Epidermal melanocyte (primary cell): ENCODE measurements at regions not wholly inside any gene's neighbourhood (a gene's known extent, or its start where the extent isn't known, plus 50 kb on each side); places are given as distances from the start of the nearest gene placed in this dataset.
"Not testable (repeated sequence)": the region's sequence is repeated elsewhere in the genome, so short reads cannot be mapped to it uniquely, and the experiment has no call there.

Source experiments
- DNase-seq: peaks from one replicate; pipeline ENCODE4 v3.0.0; 2011; ENCODE audit warnings: low spot score; ENCODE audit not compliant: insufficient read length

DNA sequence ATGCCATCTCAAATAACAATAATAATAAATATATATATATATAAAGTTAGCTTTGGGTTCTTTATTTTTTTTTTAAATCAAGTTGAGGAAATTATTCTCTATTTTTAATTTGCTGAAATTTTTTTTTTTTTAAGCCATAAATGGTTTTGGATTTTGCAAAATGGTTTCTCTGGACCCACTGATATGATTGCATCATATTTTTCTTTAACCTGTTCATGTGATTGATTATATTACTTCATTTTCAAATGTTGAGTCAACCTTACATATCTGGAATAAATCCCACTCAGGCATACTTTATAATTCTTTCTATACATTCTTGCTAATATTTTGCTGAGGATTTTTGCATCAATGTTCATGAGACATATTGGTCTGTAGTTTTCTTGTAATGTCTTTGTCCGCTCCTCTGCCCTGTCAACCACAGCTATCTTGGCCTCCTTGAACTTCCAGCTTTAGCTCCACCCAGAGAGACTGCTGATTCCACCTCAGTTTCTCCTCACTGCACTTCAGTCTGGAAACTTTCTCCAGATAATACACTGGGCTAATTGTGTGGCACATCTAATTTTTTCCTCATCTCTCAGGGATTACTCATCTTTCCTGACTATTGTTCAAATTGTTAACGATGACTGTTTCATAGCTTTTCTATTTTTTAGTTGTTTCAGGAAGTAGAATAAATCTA lies 160.9 kb upstream of the GIMD1 start:
- no peak for DNase-seq

DNA sequence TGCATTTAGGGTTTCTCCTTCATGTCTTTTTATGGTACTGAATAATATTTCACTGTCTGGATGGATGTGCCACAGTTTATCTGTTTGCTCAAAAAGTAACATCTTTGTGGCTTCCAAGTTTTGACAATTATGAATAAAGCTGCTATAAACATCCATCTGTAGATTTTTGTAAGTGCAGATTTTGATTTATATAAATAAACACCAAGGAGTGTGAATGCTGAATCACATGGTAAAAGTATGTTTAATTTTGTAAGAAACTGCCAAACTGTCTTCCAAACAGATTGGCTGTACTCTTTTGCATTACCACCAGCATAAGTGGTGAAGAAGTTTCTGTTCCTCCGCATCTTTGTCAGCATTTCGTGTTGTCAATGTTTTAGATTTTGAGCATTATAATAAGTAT lies 158.7 kb upstream of the GIMD1 start:
- DNase-seq, result no peak

DNA sequence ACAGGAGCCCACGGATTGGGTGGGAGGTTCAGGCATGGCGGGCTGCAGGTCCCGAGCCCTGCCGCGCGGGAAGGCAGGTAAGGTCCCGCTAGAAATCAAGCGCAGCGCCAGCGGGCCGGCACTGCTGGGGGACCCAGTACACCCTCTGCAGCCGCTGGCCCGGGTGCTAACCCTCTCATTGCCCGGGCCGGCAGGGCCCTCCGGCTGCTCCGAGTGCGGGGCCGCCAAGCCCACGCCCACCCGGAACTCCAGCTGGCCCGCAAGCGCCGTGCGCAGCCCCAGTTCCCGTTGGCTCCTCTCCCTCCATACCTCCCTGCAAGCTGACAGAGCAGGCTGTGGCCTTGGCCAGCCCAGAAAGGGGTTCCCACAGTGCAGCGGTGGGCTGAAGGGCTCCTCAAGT lies 156.8 kb upstream of the GIMD1 start:
- DNase-seq, result not testable (repeated sequence)

DNA sequence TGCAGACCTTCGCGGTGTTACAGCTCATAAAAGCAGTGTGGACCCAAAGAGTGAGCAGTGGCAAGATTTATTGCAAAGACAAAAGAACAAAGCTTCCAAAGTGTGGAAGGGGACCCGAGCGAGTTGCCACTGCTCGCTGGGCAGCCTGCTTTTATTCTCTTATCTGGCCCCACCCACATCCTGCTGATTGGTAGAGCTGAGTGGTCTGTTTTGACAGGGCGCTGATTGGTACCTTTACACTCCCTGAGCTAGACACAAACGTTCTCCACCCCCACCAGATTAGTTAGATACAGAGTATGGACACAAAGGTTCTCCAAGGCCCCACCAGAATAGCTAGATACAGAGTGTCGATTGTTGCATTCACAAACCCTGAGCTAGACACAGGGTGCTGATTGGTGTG lies 156.2 kb upstream of the GIMD1 start:
- not testable (repeated sequence) for DNase-seq

DNA sequence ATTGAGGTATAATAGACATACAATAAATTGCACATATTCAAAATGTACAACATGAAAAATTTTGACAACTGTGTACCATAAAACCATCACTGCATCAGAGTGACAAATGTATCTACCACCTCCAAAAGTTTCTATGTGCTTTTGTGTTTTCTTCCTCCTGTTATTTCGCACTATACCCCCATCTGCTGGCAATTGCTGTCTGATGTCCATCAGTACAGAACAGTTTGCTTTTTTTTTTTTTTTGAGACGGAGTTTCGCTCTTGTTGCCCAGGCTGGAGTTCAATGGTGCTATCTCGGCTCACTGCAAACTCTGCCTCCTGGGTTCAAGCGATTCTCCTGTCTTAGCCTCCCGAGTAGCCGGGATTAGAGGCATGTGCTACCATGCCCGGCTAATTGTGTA lies 154.3 kb upstream of the GIMD1 start:
- no peak for DNase-seq

DNA sequence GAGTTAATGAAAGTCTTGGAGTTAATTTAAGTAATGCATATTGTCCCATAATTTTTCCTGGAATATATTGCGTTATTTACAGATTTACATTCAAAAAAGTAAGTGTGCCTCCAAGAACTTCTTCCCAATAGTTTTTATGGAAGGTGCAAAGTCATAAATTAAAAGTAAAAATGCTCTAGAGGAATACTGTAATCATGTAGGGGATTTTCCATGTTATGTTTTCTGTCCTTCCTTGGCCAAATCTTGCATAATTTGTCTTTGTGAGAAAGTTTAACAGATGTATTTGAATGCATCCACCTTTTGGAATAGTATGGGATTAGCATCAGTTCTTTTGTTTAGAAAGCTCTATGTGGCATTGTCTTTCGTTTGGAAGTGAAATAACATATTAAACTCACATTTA lies 144.1 kb upstream of the GIMD1 start:
- no peak for DNase-seq

DNA sequence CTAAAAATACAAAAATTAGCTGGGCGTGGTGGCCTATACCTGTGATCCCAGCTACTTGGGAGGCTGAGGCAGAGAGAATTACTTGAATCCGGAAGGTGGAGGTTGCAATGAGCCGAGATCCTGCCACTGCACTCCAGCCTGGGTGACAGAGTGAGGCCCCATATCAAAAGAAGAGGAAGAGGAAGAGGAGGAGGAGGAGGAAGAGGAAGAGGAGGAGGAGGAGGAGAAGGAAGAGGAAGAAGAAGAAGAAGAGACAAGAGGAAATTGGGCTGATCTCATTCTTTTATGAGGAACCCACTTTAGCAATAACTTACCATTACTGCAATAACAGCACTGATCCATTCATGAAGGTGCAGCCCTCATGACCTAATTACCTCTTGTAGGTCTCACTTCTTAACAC lies 138.9 kb upstream of the GIMD1 start:
- no peak for DNase-seq

DNA sequence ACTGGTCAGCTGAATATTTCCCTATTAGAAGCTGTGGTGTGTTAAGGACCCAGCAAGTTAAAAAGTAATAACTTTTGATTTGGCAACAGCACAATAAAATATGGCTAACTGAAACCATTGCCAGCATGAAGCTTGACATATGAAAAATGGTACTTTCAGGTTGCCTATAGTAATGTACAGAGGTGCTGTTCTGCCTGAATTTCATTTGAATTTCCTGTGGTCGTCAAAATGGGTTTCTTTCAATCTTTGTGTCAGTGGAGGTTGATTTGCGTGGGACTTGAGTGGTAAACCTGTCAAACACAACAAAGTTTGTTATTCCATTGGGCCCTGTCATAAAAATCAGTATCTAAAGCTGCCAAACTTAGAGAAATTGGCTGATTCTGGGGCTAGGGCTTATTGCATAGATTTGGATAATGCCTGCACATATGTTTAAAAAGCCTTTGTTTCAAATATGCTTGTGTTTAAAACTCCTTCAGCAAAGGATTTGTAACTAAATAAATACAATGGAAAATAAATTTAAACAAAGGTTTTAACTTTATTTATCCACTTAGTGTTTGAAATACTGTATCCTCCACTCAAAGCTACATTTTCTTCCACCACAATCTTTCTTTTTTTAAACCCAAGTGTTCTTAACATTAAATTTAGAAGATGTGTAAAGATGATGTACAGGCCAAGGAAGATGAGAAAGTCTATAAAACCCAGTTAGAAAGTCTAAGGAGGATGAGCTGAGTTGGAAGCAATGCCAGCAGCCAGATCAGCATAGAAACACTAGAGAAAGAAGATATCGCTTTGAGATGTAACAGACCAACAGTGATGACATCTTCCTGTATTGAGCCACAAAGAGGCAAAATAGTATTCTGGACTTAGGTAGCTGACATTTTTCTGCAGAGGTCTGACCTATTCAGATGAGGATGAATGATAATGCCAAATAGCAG lies 134.8 kb upstream of the GIMD1 start:
- no peak for DNase-seq

DNA sequence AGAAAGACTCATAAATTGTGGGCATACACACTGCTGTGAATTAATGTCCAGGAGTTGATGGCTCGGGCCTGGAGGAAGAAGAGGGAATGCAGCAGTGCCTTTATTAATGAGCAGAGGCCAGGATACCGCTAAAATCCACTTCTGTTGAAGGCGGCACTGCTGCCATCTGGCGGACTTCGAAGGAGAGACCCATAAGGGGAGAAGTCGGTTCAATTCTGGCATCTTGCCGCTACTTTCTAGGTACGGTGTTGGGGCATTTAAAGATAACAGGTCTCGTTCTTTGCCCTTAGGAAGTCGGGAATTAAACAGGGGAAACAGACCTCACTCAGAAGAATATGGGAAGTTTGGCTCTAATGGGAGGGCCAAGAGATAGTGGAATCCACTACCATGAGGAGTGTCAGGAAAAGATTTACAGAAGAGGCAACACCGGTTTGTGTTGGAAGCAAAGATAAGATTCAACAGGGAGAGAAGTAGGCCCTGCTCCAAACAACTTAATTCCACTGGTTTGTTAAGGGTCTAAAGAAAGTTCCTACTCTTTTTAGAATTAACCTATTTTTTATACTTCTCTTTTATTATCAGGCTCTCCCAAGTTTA lies 133.6 kb upstream of the GIMD1 start:
- DNase-seq, result peak; percentile 44

DNA sequence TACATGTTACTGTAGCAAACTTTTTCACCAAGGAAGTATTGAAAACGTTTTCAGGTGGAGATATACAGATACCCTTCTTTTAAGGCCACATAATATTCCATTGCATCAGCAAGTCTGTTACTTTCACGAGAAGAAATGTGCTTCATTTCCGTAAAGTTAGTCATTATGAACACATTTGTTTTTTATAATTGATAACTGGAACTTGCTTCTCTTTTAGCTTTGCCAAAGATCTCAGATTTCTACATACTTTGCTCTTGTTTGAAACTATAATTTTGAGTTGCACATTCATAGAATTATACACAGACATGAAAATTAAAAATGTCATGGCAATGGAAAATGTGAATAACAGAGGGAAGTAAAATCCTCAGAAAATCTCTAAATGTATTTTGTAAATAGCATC lies 128.7 kb upstream of the GIMD1 start:
- no peak for DNase-seq

DNA sequence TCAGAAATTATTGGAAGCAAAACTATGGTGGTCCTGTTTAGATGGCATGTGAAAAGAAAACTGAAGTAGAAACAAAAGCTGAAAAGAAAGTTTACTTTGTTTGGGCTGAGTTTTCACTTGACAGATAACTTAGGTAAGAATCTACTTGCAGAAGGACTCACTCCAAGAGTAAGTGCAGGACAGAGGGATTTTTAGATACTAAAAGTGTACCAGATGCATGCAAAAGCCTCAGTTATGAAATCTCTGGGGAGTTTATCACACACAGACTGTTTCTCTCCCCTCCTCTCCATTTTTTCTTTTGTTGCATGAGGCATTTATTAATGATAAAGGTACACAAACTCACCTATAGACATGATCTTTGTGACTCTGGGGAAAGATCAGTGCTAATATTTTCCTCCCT lies 127.5 kb upstream of the GIMD1 start:
- no peak for DNase-seq

DNA sequence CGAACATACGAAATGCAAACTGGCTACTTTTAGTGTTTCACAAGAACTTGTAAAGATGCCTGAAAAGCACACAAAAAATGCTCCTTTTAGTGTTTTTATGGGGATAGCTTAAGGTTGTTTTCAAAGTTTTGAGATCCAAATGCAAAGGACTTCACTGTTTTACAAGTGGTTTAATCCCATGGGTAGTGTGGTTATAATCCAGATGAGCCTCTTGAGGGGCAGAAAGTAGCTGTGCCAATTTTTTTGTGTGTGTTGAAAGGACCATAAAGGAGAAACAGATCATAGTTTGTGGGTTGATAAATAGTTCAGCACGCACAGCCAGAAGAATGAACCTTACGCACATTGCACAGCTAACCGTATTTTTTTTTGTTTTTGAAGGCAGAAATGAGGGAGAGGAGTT lies 126.9 kb upstream of the GIMD1 start:
- DNase-seq, result peak; percentile 39

DNA sequence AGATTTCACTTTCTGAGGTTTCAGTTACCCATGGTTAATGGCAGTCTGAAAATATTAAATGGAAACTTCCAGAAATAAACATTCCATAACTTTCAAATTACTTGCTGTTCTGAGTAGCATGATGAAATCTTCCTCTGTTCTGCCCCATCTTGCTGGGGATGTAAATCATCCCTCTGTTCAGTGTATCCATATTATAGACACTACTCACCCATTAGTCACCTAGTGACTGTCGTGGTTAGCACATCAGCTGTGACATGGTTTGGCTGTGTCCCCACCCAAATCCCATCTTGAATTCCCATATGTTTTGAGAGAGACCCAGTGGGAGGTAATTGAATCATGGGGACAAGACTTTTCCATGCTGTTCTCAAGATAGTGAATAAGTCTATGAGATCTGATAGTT lies 125.5 kb upstream of the GIMD1 start:
- DNase-seq, result no peak

DNA sequence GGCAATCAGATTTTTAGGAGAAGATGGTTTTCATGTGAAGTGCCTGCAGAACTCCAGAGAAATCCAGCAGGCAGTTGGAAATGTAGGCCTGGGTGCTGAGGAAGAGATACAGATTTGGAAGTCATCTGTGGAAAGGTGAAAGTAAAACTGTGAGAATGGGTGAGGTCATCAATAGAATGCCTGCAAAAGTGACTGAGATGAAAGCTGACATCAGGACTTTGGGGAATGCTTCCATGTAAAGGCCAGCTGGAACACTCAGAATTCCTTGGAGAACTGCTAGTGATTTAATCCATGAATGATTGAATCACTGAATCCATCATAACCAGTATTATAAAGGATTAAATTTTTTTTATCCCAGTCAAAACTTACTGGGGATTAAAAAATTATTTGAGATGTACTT lies 124.5 kb upstream of the GIMD1 start:
- no peak for DNase-seq

DNA sequence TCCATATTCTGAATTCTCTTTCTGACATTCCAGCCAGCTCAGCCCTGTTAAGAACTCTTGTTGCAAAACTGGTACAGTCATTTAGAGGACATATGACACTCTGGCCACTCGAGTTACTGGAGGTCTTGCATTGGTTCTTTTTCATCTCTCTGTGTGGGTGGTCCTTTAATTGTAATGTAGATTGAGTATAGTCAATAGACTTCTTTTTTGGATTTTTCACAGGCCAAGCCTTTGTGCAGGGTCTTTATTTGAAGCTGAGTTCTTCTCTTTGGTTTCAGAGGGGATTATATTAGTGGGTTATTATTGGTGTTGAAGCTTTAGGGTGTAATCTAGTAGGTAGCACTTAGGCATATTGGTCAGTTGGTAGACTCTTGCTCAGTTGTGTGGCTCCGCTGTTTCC lies 118.0 kb upstream of the GIMD1 start:
- DNase-seq, result no peak

DNA sequence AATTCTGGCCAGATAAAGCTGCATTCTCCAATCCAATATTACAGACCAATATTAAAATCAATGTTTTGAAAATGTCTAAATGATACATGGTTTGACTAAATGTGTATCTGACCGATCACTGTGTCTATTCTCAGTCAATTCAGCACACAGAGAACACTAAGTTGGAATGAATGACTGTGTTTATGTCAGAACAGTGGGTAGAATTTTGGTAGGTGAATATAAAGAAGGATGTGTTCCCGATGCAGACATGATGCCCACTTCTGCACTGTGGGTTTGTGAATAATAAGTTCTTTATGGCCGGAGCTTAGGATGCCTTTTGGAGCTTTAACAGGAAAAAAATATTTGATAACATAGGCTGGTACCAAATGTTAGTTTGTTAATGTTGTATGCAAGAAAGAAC lies 113.2 kb upstream of the GIMD1 start:
- no peak for DNase-seq

DNA sequence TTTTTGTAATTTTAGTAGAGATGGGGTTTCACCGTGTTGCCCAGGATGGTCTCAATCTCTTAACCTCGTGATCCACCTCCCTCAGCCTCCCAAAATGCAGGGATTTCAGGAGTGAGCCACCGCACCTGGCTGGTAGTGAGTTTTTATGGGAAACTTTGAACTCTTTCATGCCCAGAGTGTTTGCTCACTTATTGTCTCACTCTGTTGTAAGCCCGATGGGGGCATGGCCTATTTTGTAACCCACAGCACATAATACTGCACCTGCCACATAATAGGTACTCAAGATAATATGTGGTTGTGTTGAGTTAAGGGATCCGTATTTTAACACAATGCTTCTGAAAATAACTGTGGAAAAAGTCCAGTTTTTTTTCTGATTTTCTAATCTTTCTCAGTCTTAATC lies 109.6 kb upstream of the GIMD1 start:
- no peak for DNase-seq

DNA sequence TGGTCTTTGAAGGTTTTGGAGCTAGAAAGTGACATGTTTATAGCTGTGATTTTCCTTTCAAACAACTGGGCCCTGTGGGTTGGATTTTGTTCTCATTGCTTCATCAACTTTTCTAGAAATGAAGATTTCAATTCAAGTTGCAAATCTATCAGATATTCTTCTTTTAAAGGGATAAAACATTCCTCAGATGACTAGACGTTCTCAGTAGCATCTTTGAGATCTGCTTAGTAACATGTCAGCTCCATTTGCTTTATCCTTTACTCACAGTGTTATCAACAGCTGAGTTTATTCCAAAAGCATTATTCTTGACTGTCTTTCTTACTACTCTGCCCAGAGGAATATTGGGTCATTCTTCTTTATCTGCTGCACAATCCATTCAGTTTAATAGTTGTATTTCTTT lies 108.2 kb upstream of the GIMD1 start:
- no peak for DNase-seq

DNA sequence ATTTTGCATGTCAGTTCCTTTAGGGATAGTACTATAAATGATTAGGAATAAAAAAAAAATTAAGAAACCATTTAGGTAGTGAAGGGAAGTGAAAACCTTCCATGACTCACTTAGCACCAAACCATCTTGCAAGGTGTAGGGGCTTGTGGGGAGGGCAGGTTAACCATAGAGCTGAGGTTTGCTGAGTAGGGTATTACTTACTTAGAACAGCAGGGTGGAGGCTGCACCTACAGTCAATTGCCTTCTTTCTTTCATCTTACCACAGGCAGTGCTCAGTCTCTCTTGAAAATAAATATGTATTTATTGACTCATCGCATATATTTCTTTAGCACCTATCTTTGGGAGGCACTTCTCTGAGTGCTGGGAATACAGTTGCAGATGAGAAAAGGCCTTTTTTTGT lies 104.9 kb upstream of the GIMD1 start:
- no peak for DNase-seq

DNA sequence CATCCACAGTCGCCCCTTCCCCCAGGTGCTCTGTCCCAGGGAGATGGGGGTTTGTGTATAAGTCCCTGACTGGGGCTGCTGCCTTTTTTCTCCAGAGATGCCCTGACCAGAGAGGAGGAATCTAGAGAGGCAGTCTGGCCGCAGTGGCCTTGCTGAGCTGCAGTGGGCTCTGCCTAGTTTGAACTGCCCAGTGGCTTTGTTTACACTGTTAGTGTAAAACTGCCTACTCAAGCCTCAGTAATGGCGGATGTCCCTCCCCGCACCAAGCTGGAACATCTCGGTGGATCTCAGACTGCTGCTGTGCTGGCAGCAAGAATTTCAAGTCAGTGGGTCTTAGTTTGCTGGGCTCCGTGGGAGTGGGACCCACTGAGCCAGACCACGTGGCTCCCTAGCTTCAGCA lies 102.6 kb upstream of the GIMD1 start:
- no peak for DNase-seq

DNA sequence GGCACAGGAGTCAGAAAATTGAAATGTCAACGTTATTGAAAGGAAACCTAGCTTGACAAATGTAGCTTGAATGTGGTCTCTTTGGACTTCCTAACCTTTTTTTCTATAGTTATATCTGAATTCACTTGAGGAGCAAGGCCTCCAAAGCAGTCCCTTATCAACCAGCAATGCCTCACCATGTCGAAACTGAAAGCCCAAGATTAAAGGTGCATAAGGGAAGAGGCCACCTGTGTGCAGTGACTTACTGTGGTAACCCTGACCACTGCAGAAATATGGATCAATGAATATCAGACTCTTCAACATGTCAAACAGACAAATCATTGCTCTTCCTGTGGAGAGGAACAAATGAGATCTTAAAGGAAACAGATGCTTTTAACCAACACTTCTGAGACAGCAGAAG lies 95.0 kb upstream of the GIMD1 start:
- DNase-seq, result no peak

DNA sequence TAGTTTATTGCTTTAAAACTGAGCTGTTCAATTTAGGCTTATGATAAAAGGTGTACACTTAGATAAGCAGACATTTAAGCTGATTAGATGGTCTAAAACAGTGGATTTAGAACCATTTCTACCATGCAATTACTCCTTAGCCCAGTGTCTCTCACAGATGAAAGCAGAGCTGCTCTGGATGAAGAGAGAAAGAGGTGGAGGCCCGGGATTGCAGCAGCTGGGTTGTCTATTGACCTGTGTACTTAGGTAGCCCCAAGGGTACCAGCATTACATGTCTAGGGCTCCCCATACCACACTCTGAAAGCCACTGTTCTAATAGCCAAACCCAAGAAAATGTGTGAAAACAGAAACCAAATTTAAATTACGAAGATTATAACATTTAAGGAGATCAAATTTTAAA lies 86.0 kb upstream of the GIMD1 start:
- no peak for DNase-seq

DNA sequence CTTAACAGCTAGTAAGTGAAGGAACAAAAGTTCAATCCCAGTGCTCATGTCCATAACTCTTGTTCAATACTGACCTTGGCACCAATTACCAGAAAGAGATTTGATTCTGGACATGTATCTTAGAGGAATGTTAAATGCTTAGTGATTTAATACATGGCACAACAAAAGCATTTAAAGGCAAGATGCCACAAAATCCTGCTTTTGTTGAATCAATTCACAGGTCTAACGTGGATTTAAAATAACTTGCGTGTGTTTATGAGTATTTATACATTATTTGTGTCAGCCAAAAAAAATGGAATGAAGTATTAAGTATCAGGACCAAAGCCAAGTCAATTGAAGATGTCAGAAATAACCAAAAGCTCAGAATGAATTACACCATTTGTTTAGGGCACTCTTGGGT lies 85.4 kb upstream of the GIMD1 start:
- DNase-seq, result no peak
